Stimulated activated CD4-positive, alpha-beta T cell treated with anti-CD3 and anti-CD28 coated beads, TNF-alpha, amount 100 ng/mL, for 1 hour (primary cell): ENCODE measurements at regions not wholly inside any gene's neighbourhood (a gene's known extent, or its start where the extent isn't known, plus 50 kb on each side); places are given as distances from the start of the nearest gene placed in this dataset.
"Not testable (repeated sequence)": the region's sequence is repeated elsewhere in the genome, so short reads cannot be mapped to it uniquely, and the experiment has no call there.

Experiments
- DNase-seq, 3 donors: peaks; one replicate each; pipeline ENCODE4 v3.0.0-alpha.2; 2020; ENCODE audit warnings: low read depth in 3 of 3, low spot score in 1 of 3

- DNase-seq: no peak
These were observed 224.9 kb upstream of the AUTS2 start for GRCh38 chr7:69373171-69374043.

DNA sequence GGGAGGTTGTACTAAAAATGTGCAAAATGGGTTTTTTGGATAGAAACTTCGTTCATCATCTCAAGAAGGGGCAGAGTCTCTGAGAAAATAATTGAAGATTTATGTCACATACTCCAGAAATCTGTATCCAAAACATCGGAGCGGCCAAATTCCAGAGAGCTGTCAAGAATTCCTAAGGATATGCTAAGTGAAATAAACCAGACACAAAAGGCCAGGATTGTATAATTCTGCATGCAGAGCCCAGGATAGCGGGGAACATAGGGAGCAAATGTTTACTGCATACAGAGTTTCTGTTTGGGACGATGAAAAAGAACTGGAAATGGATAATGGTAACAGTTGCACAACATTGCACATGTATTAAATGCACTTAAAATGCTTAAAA, 224.2 kb upstream of the AUTS2 start:
- DNase-seq: no peak

DNA sequence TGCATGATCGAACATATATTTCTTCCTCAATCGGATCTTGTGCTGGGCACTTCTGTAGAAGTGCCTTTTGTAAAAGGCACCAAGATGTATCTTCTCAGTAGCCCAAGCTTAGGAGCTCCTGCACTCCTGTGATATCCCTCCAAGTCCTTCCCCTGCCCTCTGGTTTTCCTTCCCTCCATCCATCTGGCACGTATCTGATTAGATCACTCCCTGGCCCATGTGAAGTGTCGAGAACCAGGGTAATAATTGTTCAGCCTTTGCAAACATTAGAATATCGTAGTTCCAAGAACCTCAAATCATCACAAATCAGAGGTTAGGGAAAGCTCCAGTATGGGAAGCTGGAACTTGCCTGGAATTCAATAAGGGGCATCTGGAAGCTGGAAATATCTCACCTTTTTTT, 221.1 kb upstream of the AUTS2 start:
- DNase-seq: no peak

- DNase-seq: no peak
These were observed 209.7 kb upstream of the AUTS2 start for GRCh38 chr7:69388452-69389137.

DNA sequence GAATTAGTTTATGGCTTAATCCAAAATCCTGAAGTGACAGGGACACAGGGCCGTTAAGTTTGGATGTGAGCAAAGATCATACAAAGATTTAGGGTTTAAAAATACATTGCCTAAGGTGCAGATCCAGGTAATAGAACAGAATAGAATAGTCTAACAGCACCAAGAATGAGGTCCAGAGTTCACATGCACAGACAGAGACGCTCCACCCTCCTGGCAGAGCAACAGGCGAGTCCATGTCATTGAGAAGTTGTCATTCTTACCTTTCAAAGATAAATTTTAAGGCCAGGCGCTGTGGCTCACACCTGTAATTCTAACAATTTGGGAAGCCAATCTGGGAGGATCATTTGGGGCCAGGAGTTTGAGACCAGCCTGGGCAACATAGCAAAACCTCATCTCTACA, 209.1 kb upstream of the AUTS2 start:
- no peak for DNase-seq

DNA sequence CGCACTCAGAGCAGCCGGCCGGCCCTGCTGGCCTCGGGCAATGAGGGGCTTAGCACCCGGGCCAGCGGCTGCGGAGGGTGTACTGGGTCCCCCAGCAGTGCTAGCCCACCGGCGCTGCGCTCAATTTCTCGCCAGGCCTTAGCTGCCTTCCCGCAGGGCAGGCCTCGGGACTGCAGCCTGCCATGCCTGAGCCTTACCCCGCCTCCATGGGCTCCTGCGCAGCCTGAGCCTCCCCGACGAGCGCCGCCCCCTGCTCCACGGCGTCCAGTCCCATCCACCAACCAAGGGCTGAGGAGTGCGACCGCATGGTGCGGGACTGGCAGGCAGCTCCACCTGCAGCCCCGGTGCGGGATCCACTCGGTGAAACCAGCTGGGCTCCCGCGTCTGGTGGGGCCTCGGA, 204.4 kb upstream of the AUTS2 start:
- DNase-seq: not testable (repeated sequence)

GRCh38 chr7:69395061-69395714, 203.1 kb upstream of the AUTS2 start:
- no peak for DNase-seq

DNA sequence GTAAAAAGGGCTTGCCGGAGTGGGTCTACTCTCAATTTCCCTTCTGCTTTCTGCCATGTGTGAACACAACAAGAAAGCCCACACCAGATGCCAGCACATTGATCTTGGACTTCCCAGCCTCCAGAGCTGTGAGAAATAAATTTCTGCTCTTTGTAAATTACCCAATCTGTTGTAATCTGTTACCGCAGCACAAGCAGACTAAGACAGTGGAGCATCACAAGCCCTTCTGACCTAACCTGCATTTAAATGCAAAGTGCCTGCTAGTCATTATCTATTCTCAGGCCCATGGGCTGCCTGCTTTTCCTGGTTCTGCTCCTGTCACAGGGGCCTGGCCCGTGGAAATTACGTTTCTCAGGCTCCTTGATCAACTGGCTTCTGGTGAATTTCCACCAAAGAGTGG, 199.3 kb upstream of the AUTS2 start:
- DNase-seq: no peak

GRCh38 chr7:69399401-69399800, 198.9 kb upstream of the AUTS2 start:
- no peak for DNase-seq

GRCh38 chr7:69402696-69403095, 195.6 kb upstream of the AUTS2 start:
- no peak for DNase-seq

GRCh38 chr7:69403169-69403568, 195.1 kb upstream of the AUTS2 start:
- no peak for DNase-seq

GRCh38 chr7:69411018-69411417, 187.3 kb upstream of the AUTS2 start:
- DNase-seq: no peak

GRCh38 chr7:69411466-69411865, 186.8 kb upstream of the AUTS2 start:
- no peak for DNase-seq

GRCh38 chr7:69412331-69413146, 185.7 kb upstream of the AUTS2 start:
- DNase-seq: no peak

DNA sequence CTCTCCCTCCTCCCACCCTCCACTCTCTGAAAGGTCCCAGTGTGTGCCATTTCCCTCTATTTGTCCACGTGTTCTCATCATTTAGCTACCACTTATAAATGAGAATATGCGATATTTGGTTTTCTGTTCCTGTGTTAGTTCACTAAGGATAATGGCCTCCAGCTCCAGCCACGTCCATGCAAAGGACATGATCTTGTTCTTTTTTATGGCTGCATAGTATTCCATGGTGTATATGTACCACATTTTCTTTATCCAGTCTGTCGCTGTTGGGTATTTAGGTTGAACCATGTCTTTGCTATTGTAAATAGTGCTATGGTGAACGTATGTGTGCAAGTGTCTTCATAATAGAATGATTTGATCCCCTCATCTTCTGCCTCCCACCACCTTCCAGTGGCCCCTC, 183.7 kb upstream of the AUTS2 start:
- no peak for DNase-seq

GRCh38 chr7:69418869-69419670, 179.2 kb upstream of the AUTS2 start:
- no peak for DNase-seq

DNA sequence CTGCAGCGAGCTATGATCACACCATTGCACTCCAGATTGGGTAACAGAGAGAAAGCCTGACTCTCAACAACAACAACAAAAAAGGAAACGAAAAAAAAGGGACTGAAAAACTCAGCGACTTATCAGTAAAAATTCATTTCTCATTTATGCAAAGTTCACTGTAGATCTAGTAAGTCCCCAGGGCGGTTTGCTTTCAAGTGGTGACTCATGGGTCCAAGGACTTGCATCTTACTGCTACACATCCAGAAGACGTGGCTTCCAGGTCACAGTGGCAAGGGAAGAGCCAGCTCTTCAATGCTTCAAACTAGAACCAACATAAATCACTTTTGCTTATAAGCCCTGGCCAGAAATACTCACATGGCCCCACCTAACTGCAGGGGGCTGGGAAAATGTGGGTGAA, 178.3 kb upstream of the AUTS2 start:
- DNase-seq: no peak

DNA sequence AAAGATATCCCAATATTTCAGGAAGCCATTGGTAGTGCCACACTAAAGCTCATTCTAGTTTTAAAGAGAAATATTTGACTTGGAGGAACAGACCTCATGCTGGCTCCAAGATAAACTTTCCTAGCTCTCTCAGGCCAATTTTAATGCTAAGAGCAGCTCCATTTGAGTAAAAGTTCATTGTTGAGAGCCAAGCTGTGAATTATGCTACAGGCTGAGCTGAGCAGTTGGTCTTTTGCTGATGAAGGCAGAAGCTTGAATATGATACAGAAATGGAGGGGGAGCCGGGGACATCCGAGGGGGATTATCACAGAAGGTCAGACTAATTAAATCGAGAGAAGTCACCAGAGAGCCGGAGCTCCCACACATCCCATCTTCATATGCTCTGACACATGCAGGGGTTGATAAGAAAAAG, 175.7 kb upstream of the AUTS2 start:
- DNase-seq: no peak

- no peak for DNase-seq
These were observed 171.6 kb upstream of the AUTS2 start for GRCh38 chr7:69426705-69427104.

DNA sequence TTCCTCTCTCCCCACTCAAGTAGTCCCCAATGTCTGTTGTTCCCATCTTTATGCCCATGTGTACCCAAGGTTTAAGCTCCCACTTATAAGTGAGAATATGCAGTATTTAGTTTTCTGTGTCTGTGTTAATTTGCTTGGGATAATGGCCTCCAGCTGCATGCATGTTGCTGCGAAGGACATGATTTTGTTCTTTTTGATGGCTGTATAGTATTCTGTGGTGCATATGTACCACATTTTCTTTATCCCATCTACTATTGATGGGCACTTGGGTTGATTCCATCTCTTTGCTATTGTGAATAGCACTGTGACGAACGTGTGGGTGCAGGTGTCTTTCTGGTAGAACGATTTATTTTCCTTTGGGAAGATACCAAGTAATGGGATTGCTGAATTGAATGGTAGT, 170.2 kb upstream of the AUTS2 start:
- no peak for DNase-seq
